Stimulated activated CD4-positive, alpha-beta T cell treated with anti-CD3 and anti-CD28 coated beads, Interleukin-12 subunit alpha, Interleukin-12 subunit beta, amount 100 ng/mL, for 24 hours (primary cell): ENCODE measurements at regions not wholly inside any gene's neighbourhood (a gene's known extent, or its start where the extent isn't known, plus 50 kb on each side); places are given as distances from the start of the nearest gene placed in this dataset.

ENCODE experiments used
- DNase-seq, 2 experiments: peaks; one replicate each; pipeline ENCODE4 v3.0.0-alpha.2; 2020; ENCODE audit warnings: low read depth in 2 of 2

DNA sequence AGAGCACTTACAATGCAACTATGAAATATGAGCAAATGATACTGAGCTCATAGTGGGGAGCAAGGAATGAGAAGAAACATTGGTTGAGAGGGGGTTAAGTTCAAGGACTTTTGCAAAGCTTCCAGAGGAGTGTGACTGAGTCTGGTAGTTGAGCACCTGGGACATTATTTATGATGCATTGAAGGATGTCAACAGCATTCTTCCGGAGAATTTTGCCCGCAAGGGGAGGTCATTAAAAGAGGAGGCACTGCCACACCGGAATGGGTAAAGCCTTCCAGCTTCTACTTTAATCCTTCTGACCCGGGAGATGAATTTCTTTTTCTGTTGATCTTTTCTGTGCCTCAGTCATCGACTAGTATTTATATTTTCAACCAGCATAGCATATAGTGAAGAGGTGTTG lies 208.4 kb upstream of the CAMK1G start:
- no peak for DNase-seq

GRCh38 chr1:209375671-209376365 lies 207.7 kb upstream of the CAMK1G start:
- no peak for DNase-seq

DNA sequence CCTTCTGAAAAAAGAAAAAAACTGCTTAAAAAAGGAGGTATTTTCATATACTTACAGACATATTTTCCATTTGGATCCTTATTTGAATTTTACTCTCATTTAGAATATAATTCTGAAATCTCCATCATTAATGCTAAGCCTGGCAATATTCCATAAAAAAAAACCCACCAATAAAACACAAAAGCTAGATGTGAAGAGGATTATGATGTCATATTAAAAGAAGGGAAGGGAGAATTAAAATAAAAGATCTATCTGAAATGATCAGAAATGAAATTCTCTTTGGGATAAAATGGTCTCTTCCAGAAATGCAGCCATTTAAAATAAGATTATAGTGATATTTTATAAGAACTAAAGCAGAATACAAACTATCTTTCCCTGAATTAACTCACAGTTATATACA lies 206.7 kb upstream of the CAMK1G start:
- DNase-seq = no peak

- no peak for DNase-seq
Observed at GRCh38 chr1:209377995-209378394, 205.5 kb upstream of the CAMK1G start.

DNA sequence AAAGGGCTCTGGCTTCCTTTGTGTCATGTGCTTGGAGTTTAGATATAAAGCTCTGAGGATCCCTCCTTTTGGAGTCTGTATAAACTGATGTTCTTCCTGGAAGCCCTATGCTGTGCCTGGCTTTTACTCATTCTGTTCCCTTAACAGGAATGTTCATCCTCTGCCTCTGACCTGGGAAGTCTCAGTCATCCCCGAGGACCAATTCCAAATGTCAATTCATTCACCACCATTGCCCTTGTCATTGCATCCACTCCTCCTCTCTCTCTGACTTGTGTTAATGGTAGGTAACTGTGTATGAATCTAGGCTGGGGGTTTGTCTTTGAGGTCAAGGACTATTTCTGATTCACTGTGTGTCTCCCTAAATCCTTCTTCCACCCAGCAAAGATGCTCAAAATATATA lies 204.2 kb upstream of the CAMK1G start:
- DNase-seq = no peak

GRCh38 chr1:209380420-209380819 lies 203.1 kb upstream of the CAMK1G start:
- no peak for DNase-seq

DNA sequence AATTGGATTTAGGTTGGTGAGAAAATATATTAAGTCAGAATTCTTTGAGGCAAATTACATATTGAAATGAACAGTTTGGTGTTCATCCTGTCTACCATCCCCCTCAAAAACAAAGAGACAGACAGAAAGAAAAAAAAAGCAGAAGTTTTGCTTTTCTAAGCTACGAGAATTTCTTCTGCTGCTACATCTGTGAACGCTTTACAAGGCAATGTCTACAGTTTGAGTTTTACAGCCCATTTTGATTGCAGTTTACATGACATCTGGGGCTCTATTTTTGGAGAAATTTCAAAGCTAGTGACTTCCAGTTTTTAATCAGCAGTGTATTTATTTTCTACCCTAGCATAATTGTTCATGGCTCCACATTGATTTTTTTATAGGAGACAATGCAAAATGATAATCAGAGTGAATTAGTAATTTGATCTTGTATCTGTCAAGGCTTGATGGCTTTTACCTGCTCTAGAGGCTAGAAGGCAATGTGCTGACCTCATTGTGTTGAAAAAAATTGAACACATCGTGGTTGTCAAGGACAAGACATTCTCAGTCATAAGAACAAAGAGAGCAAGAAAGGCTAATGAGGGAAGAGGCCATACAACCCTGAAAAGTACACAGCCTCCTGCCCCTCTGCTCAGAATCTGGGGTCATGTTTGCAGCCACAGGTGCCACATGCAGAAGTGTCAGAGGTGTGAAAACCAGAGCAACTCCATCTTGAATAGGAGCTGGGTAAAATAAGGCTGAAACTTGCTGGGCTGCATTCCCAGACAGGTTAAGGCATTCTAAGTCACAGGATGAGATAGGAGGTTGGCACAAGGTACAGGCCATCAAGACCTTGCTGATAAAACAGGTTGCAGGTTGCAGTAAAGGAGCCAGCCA lies 201.0 kb upstream of the CAMK1G start:
- no peak for DNase-seq

DNA sequence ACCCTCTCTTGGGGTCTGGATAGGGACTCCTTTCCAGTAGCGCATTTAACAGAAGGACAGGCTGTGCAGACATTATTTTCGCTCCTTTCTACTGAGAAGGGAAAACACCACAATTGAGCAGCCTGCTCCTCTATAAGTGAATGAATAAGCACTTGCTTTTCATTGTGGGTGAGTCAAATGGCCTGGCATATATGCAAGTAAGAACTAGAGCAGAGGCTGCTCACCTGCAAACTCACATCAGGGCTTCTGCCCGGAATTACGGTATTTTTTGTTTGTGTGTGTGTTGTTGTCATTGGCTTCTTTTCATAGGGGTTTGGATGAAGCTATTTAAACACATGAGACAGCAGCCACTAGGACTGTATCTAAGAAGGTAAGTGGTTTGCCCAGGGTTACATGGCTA lies 200.1 kb upstream of the CAMK1G start:
- DNase-seq = no peak

DNA sequence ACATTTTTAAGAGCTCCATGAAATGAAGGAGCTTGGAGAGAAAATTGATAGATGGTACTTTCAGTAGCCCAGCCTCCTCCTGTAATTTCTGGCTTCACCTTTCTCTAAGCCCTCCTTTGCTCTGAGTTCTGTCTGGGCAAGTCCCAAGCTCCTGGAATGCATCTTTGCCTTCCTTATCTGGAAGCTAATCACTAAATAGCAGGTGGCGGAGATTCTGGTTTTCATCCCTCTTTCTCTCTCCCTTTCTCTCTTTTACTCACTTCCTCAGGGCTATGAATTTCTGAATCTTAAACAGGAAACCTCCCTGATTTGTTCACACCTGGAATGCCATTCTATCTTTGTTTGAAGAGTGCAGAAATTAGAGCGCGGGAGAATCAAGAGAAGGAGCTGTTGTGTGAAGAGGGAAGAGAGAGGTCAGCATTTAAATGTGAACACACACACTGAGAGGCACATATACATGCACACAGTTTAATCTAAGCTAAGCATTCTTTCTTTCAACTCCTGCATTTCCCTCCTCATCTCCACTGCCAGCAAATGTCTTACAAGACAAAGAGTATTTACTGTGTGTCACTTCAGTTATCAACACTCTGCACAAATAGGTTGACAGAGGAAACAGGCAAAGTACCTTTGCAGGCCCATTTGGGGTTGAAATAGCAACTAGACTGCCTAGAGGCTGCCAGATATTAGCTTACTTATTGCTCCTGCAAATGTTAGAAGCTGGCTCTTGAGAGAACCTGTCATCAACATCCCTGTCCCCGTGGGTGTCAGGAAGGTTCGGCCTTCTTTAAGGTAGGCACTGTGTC lies 199.4 kb upstream of the CAMK1G start:
- no peak for DNase-seq

- DNase-seq = no peak
Observed at GRCh38 chr1:209384710-209385550, 198.6 kb upstream of the CAMK1G start.

DNA sequence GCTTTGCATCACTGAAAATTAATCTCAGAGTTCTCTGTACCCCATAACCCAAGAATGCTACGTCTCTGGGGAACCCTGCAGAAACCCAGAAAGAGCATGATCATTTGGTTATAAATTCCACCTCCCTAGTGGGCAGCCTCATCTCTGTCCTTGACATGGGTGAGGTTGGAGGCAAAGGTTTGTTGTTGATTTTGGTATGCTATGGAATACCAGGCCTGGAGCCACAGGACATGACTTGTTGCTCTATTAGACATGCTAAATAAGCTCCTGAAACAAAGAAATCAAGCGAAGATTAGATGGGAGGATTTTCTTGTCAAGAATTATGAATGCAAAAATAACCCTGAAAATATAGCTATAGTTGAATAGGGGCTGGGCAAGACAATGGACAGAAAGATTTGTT lies 197.4 kb upstream of the CAMK1G start:
- DNase-seq = no peak

DNA sequence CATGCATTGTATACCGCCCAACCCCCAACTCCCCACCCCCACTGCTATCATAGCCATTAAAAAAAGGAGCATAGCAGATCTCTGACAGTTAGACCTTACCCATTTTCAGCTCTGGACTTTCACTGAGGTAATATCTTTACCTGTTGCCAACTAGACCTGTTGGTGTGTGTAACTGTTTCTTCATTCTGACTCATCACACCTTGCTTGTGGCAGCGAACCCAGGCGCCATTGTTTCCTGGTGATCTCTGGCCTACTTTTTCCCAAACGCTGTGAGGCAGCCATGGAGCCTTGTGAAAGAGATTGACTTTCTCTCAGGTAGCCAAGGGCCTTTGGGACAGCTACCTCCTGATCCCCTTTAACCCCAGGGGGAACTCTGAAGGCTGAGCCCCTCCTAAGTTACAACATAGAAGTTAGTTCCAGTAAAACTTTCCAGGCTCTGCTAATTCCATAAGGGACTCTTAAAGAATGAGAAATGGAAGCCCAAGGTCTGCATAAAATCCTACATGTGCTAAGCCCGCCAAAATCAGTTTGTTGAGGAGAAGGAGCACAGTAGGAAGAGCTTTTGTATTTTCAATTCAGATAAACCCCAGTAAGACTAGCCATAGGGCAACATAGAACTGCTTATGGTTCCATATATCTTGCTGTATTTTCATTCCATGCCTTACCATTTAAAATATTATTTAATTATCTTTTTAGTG lies 196.1 kb upstream of the CAMK1G start:
- DNase-seq = no peak

DNA sequence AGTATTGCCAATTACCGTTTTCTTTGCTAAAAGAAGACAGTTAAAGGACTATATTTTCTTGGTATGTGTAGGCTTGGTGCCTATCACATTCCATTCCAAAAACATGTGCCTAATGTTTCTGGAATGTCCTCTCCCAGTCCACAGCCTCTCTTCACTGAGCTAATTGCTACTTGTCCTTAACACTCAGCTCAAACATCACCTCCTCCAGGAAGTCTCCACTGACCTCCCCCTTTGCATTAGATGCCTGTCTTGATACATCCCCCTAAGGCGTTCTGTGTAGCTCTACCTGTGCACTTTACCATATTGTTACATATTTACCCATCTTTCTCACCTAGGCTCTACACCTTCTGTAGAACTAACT lies 195.6 kb upstream of the CAMK1G start:
- DNase-seq = no peak

DNA sequence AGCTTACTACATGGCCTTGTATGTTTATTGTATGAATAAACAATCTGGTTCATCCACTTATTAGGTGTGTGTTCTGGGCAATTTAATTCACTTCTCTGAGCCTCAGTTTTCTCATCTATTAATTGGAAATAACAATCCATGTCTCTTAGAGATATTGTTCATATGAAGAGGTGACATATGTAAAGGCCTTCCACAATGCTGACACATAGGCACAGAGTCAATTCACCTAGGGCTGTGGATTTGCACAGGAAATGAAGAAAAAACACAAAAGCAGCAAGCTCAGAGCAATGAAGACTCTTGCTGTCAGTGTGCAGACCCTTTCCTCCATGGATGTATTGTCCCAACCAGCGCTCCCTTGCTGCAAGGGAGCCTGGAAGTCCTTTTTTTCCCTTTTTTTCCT lies 195.2 kb upstream of the CAMK1G start:
- no peak for DNase-seq

GRCh38 chr1:209389258-209389657 lies 194.3 kb upstream of the CAMK1G start:
- DNase-seq = no peak

GRCh38 chr1:209389975-209390374 lies 193.5 kb upstream of the CAMK1G start:
- DNase-seq = no peak

- DNase-seq = no peak
Observed at GRCh38 chr1:209390764-209391163, 192.8 kb upstream of the CAMK1G start.

DNA sequence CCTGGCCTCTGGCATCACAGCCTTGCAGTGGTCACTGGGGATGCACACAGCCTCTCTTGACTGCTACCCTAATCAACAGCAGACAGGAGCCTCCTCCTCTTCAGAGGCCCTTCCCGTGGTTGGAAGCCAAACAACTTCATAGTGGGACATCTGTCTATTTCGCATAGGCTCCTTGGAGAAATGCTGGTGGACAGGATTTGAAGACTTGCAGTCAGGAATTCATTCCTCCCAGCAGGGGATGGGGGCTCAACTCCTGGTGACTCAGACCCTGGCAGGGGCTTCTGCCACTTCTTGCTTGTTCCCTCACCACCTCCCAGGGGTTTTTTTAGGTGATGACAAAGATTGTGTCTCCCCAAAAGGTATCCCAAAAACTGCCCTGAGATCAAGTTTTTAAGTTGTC lies 191.7 kb upstream of the CAMK1G start:
- DNase-seq = no peak

- no peak for DNase-seq
Observed at GRCh38 chr1:209395169-209395568, 188.3 kb upstream of the CAMK1G start.

DNA sequence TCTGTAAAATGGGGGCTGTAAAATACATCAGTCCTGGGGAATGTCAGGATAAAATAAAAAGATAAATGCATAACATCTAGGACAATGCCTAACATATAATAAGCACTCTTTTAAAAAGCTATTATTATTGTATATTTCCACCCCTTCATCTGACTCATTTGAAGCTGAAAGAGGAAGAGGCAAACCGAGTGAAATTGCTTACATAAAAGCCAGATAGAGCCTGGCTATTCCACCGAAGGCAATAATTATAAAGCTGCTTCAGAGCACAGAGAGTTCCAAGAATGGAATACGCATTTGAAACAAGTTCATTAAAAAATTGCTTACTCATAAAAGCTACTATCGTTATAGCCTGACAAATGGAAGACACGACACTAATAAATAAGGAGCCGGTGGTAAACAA lies 186.1 kb upstream of the CAMK1G start:
- DNase-seq = no peak

DNA sequence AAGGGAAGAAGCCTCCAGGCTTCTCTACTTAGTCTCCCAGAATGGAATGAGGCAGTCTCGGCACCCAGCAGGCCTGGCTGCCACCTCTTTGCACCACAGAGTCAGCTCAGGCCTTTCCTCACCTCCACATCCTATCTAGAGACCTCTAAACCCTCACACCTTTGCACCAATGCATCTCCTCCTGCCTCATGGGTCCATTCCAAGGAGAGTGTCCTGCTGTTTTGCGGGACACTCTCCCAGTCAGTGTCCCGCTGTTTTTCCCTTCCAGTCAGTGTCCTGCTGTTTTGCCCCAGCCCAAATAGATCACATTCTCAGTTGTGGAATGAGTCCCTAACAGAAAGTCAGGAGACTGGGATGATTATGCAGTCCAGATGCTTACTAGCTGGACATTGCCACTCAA lies 185.6 kb upstream of the CAMK1G start:
- DNase-seq = no peak
